Medulla oblongata (tissue), 1 donor: ENCODE measurements at regions not wholly inside any gene's neighbourhood (a gene's known extent, or its start where the extent isn't known, plus 50 kb on each side); places are given as distances from the start of the nearest gene placed in this dataset.

Experiments
- DNase-seq: peaks from one replicate; pipeline ENCODE4 v3.0.0-alpha.2; 2015; ENCODE audit errors: extremely low spot score

DNA sequence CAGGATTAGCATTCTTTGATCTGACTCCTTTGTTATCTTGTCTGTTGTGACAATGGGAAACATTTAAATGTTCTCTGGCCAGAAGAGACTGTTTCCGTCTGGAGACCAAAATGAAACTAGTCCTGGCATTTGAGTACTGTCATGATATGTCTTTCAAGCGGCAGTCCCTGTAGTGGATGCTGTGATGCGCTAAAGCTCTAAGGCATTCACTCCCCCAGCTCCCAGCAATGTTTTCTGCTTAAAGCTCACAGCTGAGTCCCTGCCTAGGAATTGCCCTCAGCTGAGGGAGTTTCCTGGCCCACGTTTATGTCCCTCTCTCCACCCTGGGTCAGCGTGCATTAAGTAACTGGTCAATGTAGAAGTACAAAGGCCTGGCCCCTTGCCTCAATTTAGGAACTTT lies 109.4 kb downstream of the UCHL5 start:
- DNase-seq = no peak

- no peak for DNase-seq
Measured at GRCh38 chr1:192950926-192951325, 108.2 kb downstream of the UCHL5 start.

GRCh38 chr1:192951691-192952460 lies 107.3 kb downstream of the UCHL5 start:
- DNase-seq = no peak

GRCh38 chr1:192952646-192953045 lies 106.5 kb downstream of the UCHL5 start:
- DNase-seq = no peak

DNA sequence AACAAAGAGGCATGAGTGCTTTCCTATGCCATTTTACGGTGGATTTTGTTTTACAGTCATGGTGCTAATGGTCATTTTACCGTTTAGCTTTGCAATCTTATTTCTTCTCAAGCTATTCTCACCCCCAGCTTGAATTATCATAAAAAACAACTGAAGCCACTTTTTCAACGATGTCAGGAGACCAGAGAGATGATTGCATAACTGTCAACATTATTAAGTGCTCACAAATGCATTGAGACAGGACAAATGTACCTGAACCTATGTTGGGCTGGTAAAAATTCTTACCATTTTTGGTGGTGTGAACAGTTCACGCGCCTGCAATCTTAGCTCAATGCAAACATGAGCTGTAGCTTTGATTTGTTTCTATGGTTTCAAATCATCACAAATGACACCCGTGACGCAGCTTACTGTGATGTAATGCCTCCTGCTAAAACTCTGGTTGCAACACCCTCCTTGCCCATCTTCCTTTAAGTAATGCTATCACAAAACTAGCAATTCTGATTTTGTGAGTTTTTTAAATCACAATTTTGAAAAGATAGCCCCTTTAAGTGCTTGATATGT lies 104.4 kb downstream of the UCHL5 start:
- no peak for DNase-seq

GRCh38 chr1:192958350-192958749 lies 100.8 kb downstream of the UCHL5 start:
- no peak for DNase-seq

- no peak for DNase-seq
Measured at GRCh38 chr1:192958871-192959270, 100.3 kb downstream of the UCHL5 start.

- no peak for DNase-seq
Measured at GRCh38 chr1:192959657-192960186, 99.4 kb downstream of the UCHL5 start.
